GM18861 (cell line): ENCODE measurements at regions not wholly inside any gene's neighbourhood (a gene's known extent, or its start where the extent isn't known, plus 50 kb on each side); places are given as distances from the start of the nearest gene placed in this dataset.
A peak's percentile ranks its signal among the peaks of the same experiment; 100 is the strongest.

Source experiments
- ATAC-seq: cut with Tn5 transposase; IDR thresholded peaks from one replicate; pipeline ENCODE4 v1.9.1; 2021; ENCODE audit not compliant: unreplicated experiment

DNA sequence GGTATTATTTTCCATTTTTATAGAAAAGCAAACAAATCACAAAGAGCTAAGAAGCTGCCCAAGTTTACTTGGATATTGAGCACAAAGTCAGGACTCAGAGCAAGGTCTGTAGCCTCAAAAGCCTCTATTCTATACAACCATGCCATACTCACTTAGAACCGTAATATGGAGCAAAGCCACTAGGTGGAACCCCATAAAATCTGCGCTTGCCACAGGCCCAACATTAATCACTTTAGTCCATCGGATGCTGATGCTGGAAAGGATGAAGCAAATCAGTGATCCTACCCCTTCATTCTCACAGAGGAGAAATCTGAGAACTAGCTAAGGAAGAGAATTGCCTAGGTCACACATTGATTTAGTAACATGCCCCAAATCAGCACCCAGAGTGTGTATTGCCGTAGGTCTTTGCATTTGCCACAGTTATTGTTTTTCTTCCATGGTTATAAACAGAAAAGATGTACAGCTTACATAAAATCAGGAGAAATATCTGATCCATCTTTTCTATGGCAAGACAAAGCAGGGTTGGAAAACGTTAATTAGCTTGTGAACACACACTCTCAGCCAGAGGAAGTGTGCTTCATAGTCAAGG is 56.7 kb upstream of the RAB38 start:
- ATAC-seq = peak; percentile 88

GRCh38 chr11:88229303-88229702 is 54.1 kb upstream of the RAB38 start:
- no peak for ATAC-seq
